Stimulated activated memory B cell treated with anti-CD40 and anti-IgM and Interleukin-4, amounts not matched to agents 10 μg/mL and 1 μg/mL and 100 μg/mL, for 72 hours (primary cell): ENCODE measurements at regions not wholly inside any gene's neighbourhood (a gene's known extent, or its start where the extent isn't known, plus 50 kb on each side); places are given as distances from the start of the nearest gene placed in this dataset.

Source experiments
- ATAC-seq: fragments of 150-1000 bp; cut with Tn5 transposase; 2 replicates; pipeline ENCODE4 v1.10.0; 2021
- H3K27ac Mint-ChIP-seq: one replicate; pipeline ENCODE4 v1.8.0; 2022; ENCODE audit warnings: mild to moderate bottlenecking, mixed read lengths
- H3K27me3 Mint-ChIP-seq: one replicate; pipeline ENCODE4 v1.8.0; 2022; ENCODE audit warnings: mixed read lengths
- H3K36me3 Mint-ChIP-seq: one replicate; pipeline ENCODE4 v1.8.0; 2022; ENCODE audit warnings: mixed read lengths
- H3K4me1 Mint-ChIP-seq: one replicate; pipeline ENCODE4 v1.8.0; 2022; ENCODE audit warnings: mixed read lengths
- H3K4me3 Mint-ChIP-seq: one replicate; pipeline ENCODE4 v1.8.0; 2022; ENCODE audit warnings: mild to moderate bottlenecking, moderate library complexity, mixed read lengths
- H3K9me3 Mint-ChIP-seq: one replicate; pipeline ENCODE4 v1.8.0; 2022; ENCODE audit warnings: mixed read lengths

GRCh38 chr6:103183831-103184411, 1675.8 kb downstream of the HACE1 start:
- no peaks in the 10 kb centered on the region for H3K27me3 Mint-ChIP-seq
- H3K9me3 Mint-ChIP-seq, result peaks cover 6% of the 10 kb centered on the region
- no peak overlapping the region for H3K4me3 Mint-ChIP-seq
- H3K27ac Mint-ChIP-seq, result no peak overlapping the region
- no peaks in the 10 kb centered on the region for H3K36me3 Mint-ChIP-seq
- H3K4me1 Mint-ChIP-seq, result no peaks in the 10 kb centered on the region
- ATAC-seq, result peak; percentile 24

GRCh38 chr6:103178193-103178592, 1681.5 kb downstream of the HACE1 start:
- Mint-ChIP-seq H3K27ac (no peak overlapping the region), H3K4me3 (no peak overlapping the region), H3K27me3 (no peaks in the 10 kb centered on the region), H3K9me3 (no peaks in the 10 kb centered on the region), H3K36me3 (no peaks in the 10 kb centered on the region), H3K4me1 (no peaks in the 10 kb centered on the region)
- ATAC-seq, result no peak

GRCh38 chr6:103177791-103178190, 1681.9 kb downstream of the HACE1 start:
- Mint-ChIP-seq H3K4me3 (no peak overlapping the region), H3K4me1 (no peaks in the 10 kb centered on the region), H3K9me3 (no peaks in the 10 kb centered on the region), H3K27ac (no peak overlapping the region), H3K27me3 (no peaks in the 10 kb centered on the region), H3K36me3 (no peaks in the 10 kb centered on the region)
- no peak for ATAC-seq

GRCh38 chr6:103175056-103175455, 1684.7 kb downstream of the HACE1 start:
- Mint-ChIP-seq H3K36me3 (no peaks in the 10 kb centered on the region), H3K9me3 (no peaks in the 10 kb centered on the region), H3K4me3 (no peak overlapping the region), H3K27ac (no peak overlapping the region), H3K27me3 (no peaks in the 10 kb centered on the region), H3K4me1 (no peaks in the 10 kb centered on the region)
- no peak for ATAC-seq

GRCh38 chr6:103167345-103168071, 1692.2 kb downstream of the HACE1 start:
- no peaks in the 10 kb centered on the region for H3K27me3 Mint-ChIP-seq
- H3K4me3 Mint-ChIP-seq, result no peak overlapping the region
- no peaks in the 10 kb centered on the region for H3K9me3 Mint-ChIP-seq
- H3K36me3 Mint-ChIP-seq, result no peaks in the 10 kb centered on the region
- no peaks in the 10 kb centered on the region for H3K4me1 Mint-ChIP-seq
- no peak overlapping the region for H3K27ac Mint-ChIP-seq
- no peak for ATAC-seq

GRCh38 chr6:103154779-103155572, 1704.7 kb downstream of the HACE1 start:
- H3K36me3 Mint-ChIP-seq, result no peaks in the 10 kb centered on the region
- no peak overlapping the region for H3K4me3 Mint-ChIP-seq
- ATAC-seq, result no peak
- H3K9me3 Mint-ChIP-seq, result no peaks in the 10 kb centered on the region
- no peaks in the 10 kb centered on the region for H3K4me1 Mint-ChIP-seq
- no peaks in the 10 kb centered on the region for H3K27me3 Mint-ChIP-seq
- H3K27ac Mint-ChIP-seq, result no peak overlapping the region

- no peak for ATAC-seq
- no peaks in the 10 kb centered on the region for H3K36me3 Mint-ChIP-seq
- H3K9me3 Mint-ChIP-seq, result no peaks in the 10 kb centered on the region
- H3K4me3 Mint-ChIP-seq, result no peak overlapping the region
- no peak overlapping the region for H3K27ac Mint-ChIP-seq
- H3K27me3 Mint-ChIP-seq, result no peaks in the 10 kb centered on the region
- H3K4me1 Mint-ChIP-seq, result no peaks in the 10 kb centered on the region
These were observed 1706.7 kb downstream of the HACE1 start for GRCh38 chr6:103153016-103153415.

- H3K27ac Mint-ChIP-seq, result no peak overlapping the region
These were observed 1716.8 kb downstream of the HACE1 start for GRCh38 chr6:103142902-103143301.

GRCh38 chr6:103140308-103141027, 1719.3 kb downstream of the HACE1 start:
- H3K9me3 Mint-ChIP-seq, result peaks cover 3% of the 10 kb centered on the region
- no peaks in the 10 kb centered on the region for H3K36me3 Mint-ChIP-seq
- peak; percentile 55 for ATAC-seq

More at GRCh38 chr6:103142902-103143301, 1716.8 kb downstream of the HACE1 start:
- ATAC-seq, result no peak
- H3K27me3 Mint-ChIP-seq, result no peaks in the 10 kb centered on the region
- H3K4me1 Mint-ChIP-seq, result no peaks in the 10 kb centered on the region
- H3K9me3 Mint-ChIP-seq, result no peaks in the 10 kb centered on the region
- H3K36me3 Mint-ChIP-seq, result no peaks in the 10 kb centered on the region
- H3K4me3 Mint-ChIP-seq, result no peak overlapping the region

GRCh38 chr6:103139377-103139776, 1720.3 kb downstream of the HACE1 start:
- H3K4me1 Mint-ChIP-seq, result no peaks in the 10 kb centered on the region
- ATAC-seq, result peak; percentile 51
- H3K27ac Mint-ChIP-seq, result no peak overlapping the region

More at GRCh38 chr6:103140308-103141027, 1719.3 kb downstream of the HACE1 start:
- Mint-ChIP-seq H3K4me3 (no peak overlapping the region), H3K27ac (no peak overlapping the region), H3K4me1 (no peaks in the 10 kb centered on the region), H3K27me3 (no peaks in the 10 kb centered on the region)

GRCh38 chr6:103124471-103124870, 1731.0 kb downstream of the GRIK2 start:
- no peak overlapping the region for H3K27ac Mint-ChIP-seq

More at GRCh38 chr6:103139377-103139776, 1720.3 kb downstream of the HACE1 start:
- Mint-ChIP-seq H3K4me3 (no peak overlapping the region), H3K9me3 (peaks cover 3% of the 10 kb centered on the region), H3K36me3 (no peaks in the 10 kb centered on the region), H3K27me3 (no peaks in the 10 kb centered on the region)

GRCh38 chr6:103122766-103123601, 1729.5 kb downstream of the GRIK2 start:
- Mint-ChIP-seq H3K27ac (no peak overlapping the region), H3K36me3 (no peaks in the 10 kb centered on the region), H3K4me1 (no peaks in the 10 kb centered on the region), H3K9me3 (peaks cover 6% of the 10 kb centered on the region), H3K4me3 (no peak overlapping the region), H3K27me3 (no peaks in the 10 kb centered on the region)
- no peak for ATAC-seq

More at GRCh38 chr6:103124471-103124870, 1731.0 kb downstream of the GRIK2 start:
- Mint-ChIP-seq H3K27me3 (no peaks in the 10 kb centered on the region), H3K36me3 (no peaks in the 10 kb centered on the region), H3K4me1 (no peaks in the 10 kb centered on the region), H3K4me3 (no peak overlapping the region), H3K9me3 (peaks cover 6% of the 10 kb centered on the region)
- no peak for ATAC-seq

- H3K36me3 Mint-ChIP-seq, result no peaks in the 10 kb centered on the region
These were observed 1725.5 kb downstream of the GRIK2 start for GRCh38 chr6:103119056-103119455.

GRCh38 chr6:103114582-103114981, 1721.1 kb downstream of the GRIK2 start:
- no peak for ATAC-seq
- peaks cover 7% of the 10 kb centered on the region for H3K9me3 Mint-ChIP-seq
- H3K27me3 Mint-ChIP-seq, result no peaks in the 10 kb centered on the region
- H3K27ac Mint-ChIP-seq, result no peak overlapping the region
- H3K4me1 Mint-ChIP-seq, result no peaks in the 10 kb centered on the region
- no peaks in the 10 kb centered on the region for H3K36me3 Mint-ChIP-seq
- no peak overlapping the region for H3K4me3 Mint-ChIP-seq

More at GRCh38 chr6:103119056-103119455, 1725.5 kb downstream of the GRIK2 start:
- ATAC-seq, result no peak
- Mint-ChIP-seq H3K27ac (no peak overlapping the region), H3K27me3 (no peaks in the 10 kb centered on the region), H3K9me3 (peaks cover 7% of the 10 kb centered on the region), H3K4me1 (no peaks in the 10 kb centered on the region), H3K4me3 (no peak overlapping the region)
